ENCODE measurements at regions not wholly inside any gene's neighbourhood (a gene's known extent, or its start where the extent isn't known, plus 50 kb on each side); places are given as distances from the start of the nearest gene placed in this dataset.
"Not testable (repeated sequence)": the region's sequence is repeated elsewhere in the genome, so short reads cannot be mapped to it uniquely, and the experiment has no call there.

- Histone ChIP-seq H3K27me3 (ENCODE audit: insufficient read depth, low read length, poor library complexity, severe bottlenecking) (no peaks in the 10 kb centered on the region), H3K36me3 (ENCODE audit: insufficient read depth, low read length) (no peaks in the 10 kb centered on the region), H3K4me3 (ENCODE audit: low read length) (no peak overlapping the region), H3K9me3 (ENCODE audit: low read length) (no peaks in the 10 kb centered on the region), H3K4me1 (ENCODE audit: insufficient read depth, low read length) (no peaks in the 10 kb centered on the region), H3K27ac (ENCODE audit: low read depth, low read length) (no peak overlapping the region)
- CTCF ChIA-PET, result no interaction called here
- DNase-seq, result no peak
- no peaks in the 10 kb centered on the region for H3K4me1 Mint-ChIP-seq
- POLR2A ChIA-PET, result no interaction called here
- no peaks in the 10 kb centered on the region for H3K27me3 Mint-ChIP-seq
- H3K27ac Mint-ChIP-seq, result no peak overlapping the region
- no peaks in the 10 kb centered on the region for H3K36me3 Mint-ChIP-seq
- no peak overlapping the region for H3K4me3 Mint-ChIP-seq
- peaks cover 6 to 46% (median 28%) of the 10 kb centered on the region in 5 donors for H3K9me3 Mint-ChIP-seq
Measured at GRCh38 chr2:115976916-115977315, 1534.5 kb downstream of the DPP10 start.

- Histone ChIP-seq H3K9me3 (ENCODE audit: low read length) (no peaks in the 10 kb centered on the region), H3K27ac (ENCODE audit: low read depth, low read length) (no peak overlapping the region), H3K4me1 (ENCODE audit: insufficient read depth, low read length) (no peaks in the 10 kb centered on the region), H3K36me3 (ENCODE audit: insufficient read depth, low read length) (no peaks in the 10 kb centered on the region), H3K27me3 (ENCODE audit: insufficient read depth, low read length, poor library complexity, severe bottlenecking) (no peaks in the 10 kb centered on the region), H3K4me3 (ENCODE audit: low read length) (no peak overlapping the region)
- H3K36me3 Mint-ChIP-seq, result no peaks in the 10 kb centered on the region
- H3K27ac Mint-ChIP-seq, result no peak overlapping the region
- no peak for DNase-seq
- H3K27me3 Mint-ChIP-seq, result no peaks in the 10 kb centered on the region
- no peaks in the 10 kb centered on the region for H3K4me1 Mint-ChIP-seq
- ChIA-PET CTCF (no interaction called here), POLR2A (no interaction called here)
- H3K9me3 Mint-ChIP-seq, result peaks cover 12 to 33% (median 24%) of the 10 kb centered on the region in 5 donors
- no peak overlapping the region for H3K4me3 Mint-ChIP-seq
Measured at GRCh38 chr2:115999039-115999438, 1556.6 kb downstream of the DPP10 start.

GRCh38 chr2:116023026-116023425 lies 1580.6 kb downstream of the DPP10 start:
- Mint-ChIP-seq H3K4me1 (no peaks in the 10 kb centered on the region), H3K9me3 (peaks cover 4 to 20% (median 12%) of the 10 kb centered on the region in 5 donors), H3K36me3 (no peaks in the 10 kb centered on the region), H3K27me3 (no peaks in the 10 kb centered on the region), H3K27ac (no peak overlapping the region), H3K4me3 (no peak overlapping the region)
- H3K4me3 ChIP-seq (ENCODE audit: low read length), result no peak overlapping the region
- no peaks in the 10 kb centered on the region for H3K36me3 ChIP-seq (ENCODE audit: insufficient read depth, low read length)
- H3K27me3 ChIP-seq (ENCODE audit: insufficient read depth, low read length, poor library complexity, severe bottlenecking), result no peaks in the 10 kb centered on the region
- ChIA-PET POLR2A (no interaction called here), CTCF (no interaction called here)
- no peaks in the 10 kb centered on the region for H3K9me3 ChIP-seq (ENCODE audit: low read length)
- H3K4me1 ChIP-seq (ENCODE audit: insufficient read depth, low read length), result no peaks in the 10 kb centered on the region
- H3K27ac ChIP-seq (ENCODE audit: low read depth, low read length), result no peak overlapping the region
- DNase-seq, result no peak

- H3K36me3 Mint-ChIP-seq; H3K4me1 Mint-ChIP-seq; H3K4me1 ChIP-seq (ENCODE audit: insufficient read depth, low read length); H3K27ac Mint-ChIP-seq; H3K36me3 ChIP-seq (ENCODE audit: insufficient read depth, low read length); H3K27ac ChIP-seq (ENCODE audit: low read depth, low read length); H3K9me3 ChIP-seq (ENCODE audit: low read length); H3K4me3 Mint-ChIP-seq; CTCF ChIA-PET; H3K27me3 Mint-ChIP-seq; H3K27me3 ChIP-seq (ENCODE audit: insufficient read depth, low read length, poor library complexity, severe bottlenecking); H3K4me3 ChIP-seq (ENCODE audit: low read length); DNase-seq; POLR2A ChIA-PET: not testable (repeated sequence)
- peaks cover 2 to 24% (median 18%) of the 10 kb centered on the region in 5 donors for H3K9me3 Mint-ChIP-seq
Measured at GRCh38 chr2:116038758-116039157, 1596.3 kb downstream of the DPP10 start.

GRCh38 chr2:116042530-116042929 lies 1600.1 kb downstream of the DPP10 start:
- no peak for DNase-seq

GRCh38 chr2:116057538-116057937 lies 1615.1 kb downstream of the DPP10 start:
- Histone ChIP-seq H3K27me3 (ENCODE audit: insufficient read depth, low read length, poor library complexity, severe bottlenecking) (no peaks in the 10 kb centered on the region), H3K4me3 (ENCODE audit: low read length) (no peak overlapping the region), H3K36me3 (ENCODE audit: insufficient read depth, low read length) (no peaks in the 10 kb centered on the region), H3K27ac (ENCODE audit: low read depth, low read length) (no peak overlapping the region), H3K9me3 (ENCODE audit: low read length) (no peaks in the 10 kb centered on the region), H3K4me1 (ENCODE audit: insufficient read depth, low read length) (no peaks in the 10 kb centered on the region)
- peak overlapping the region in 1 of 7 donors; percentile 29 for H3K4me3 Mint-ChIP-seq
- no peak overlapping the region for H3K27ac Mint-ChIP-seq
- H3K9me3 Mint-ChIP-seq, result peaks cover 8 to 26% (median 16%) of the 10 kb centered on the region in 5 donors
- ChIA-PET POLR2A (no interaction called here), CTCF (no interaction called here)
- no peaks in the 10 kb centered on the region for H3K4me1 Mint-ChIP-seq
- no peaks in the 10 kb centered on the region for H3K27me3 Mint-ChIP-seq
- H3K36me3 Mint-ChIP-seq, result no peaks in the 10 kb centered on the region
- DNase-seq, result no peak

More at GRCh38 chr2:116042530-116042929, 1600.1 kb downstream of the DPP10 start:
- H3K36me3 ChIP-seq (ENCODE audit: insufficient read depth, low read length), result no peaks in the 10 kb centered on the region
- no peaks in the 10 kb centered on the region for H3K27me3 Mint-ChIP-seq
- no peak overlapping the region for H3K27ac ChIP-seq (ENCODE audit: low read depth, low read length)
- H3K4me1 Mint-ChIP-seq, result no peaks in the 10 kb centered on the region
- no peak overlapping the region for H3K4me3 ChIP-seq (ENCODE audit: low read length)
- ChIA-PET POLR2A (no interaction called here), CTCF (interaction anchor here (0.6 kb wide), 1 partner anchor 94 kb away, joined by 3 read pairs; no protein-coding TSS in a partner anchor)
- H3K9me3 ChIP-seq (ENCODE audit: low read length), result no peaks in the 10 kb centered on the region
- no peaks in the 10 kb centered on the region for H3K36me3 Mint-ChIP-seq
- H3K4me1 ChIP-seq (ENCODE audit: insufficient read depth, low read length), result no peaks in the 10 kb centered on the region
- H3K9me3 Mint-ChIP-seq, result peaks cover 2 to 20% (median 9%) of the 10 kb centered on the region in 5 donors
- no peak overlapping the region for H3K27ac Mint-ChIP-seq
- H3K27me3 ChIP-seq (ENCODE audit: insufficient read depth, low read length, poor library complexity, severe bottlenecking), result no peaks in the 10 kb centered on the region
- no peak overlapping the region for H3K4me3 Mint-ChIP-seq

GRCh38 chr2:116061023-116061422 lies 1618.6 kb downstream of the DPP10 start:
- H3K27ac ChIP-seq (ENCODE audit: low read depth, low read length), result no peak overlapping the region
- CTCF ChIA-PET, result no interaction called here
- Mint-ChIP-seq H3K4me1 (no peaks in the 10 kb centered on the region), H3K27me3 (no peaks in the 10 kb centered on the region), H3K36me3 (no peaks in the 10 kb centered on the region), H3K9me3 (peaks cover 5 to 29% (median 13%) of the 10 kb centered on the region in 5 donors), H3K4me3 (no peak overlapping the region), H3K27ac (no peak overlapping the region)
- H3K9me3 ChIP-seq (ENCODE audit: low read length), result no peaks in the 10 kb centered on the region
- no peak overlapping the region for H3K4me3 ChIP-seq (ENCODE audit: low read length)
- no peaks in the 10 kb centered on the region for H3K27me3 ChIP-seq (ENCODE audit: insufficient read depth, low read length, poor library complexity, severe bottlenecking)
- POLR2A ChIA-PET, result no interaction called here
- H3K4me1 ChIP-seq (ENCODE audit: insufficient read depth, low read length), result no peaks in the 10 kb centered on the region
- H3K36me3 ChIP-seq (ENCODE audit: insufficient read depth, low read length), result no peaks in the 10 kb centered on the region
- no peak for DNase-seq

- H3K9me3 ChIP-seq (ENCODE audit: low read length), result no peaks in the 10 kb centered on the region
- H3K4me1 Mint-ChIP-seq, result no peaks in the 10 kb centered on the region
- POLR2A ChIA-PET, result no interaction called here
- no peak for DNase-seq
- no peak overlapping the region for H3K27ac ChIP-seq (ENCODE audit: low read depth, low read length)
- no peaks in the 10 kb centered on the region for H3K36me3 ChIP-seq (ENCODE audit: insufficient read depth, low read length)
- no peak overlapping the region for H3K4me3 ChIP-seq (ENCODE audit: low read length)
- H3K4me1 ChIP-seq (ENCODE audit: insufficient read depth, low read length), result no peaks in the 10 kb centered on the region
- H3K27me3 Mint-ChIP-seq, result no peaks in the 10 kb centered on the region
- no peaks in the 10 kb centered on the region for H3K27me3 ChIP-seq (ENCODE audit: insufficient read depth, low read length, poor library complexity, severe bottlenecking)
- peaks cover 3 to 28% (median 11%) of the 10 kb centered on the region in 5 donors for H3K9me3 Mint-ChIP-seq
- no peak overlapping the region for H3K4me3 Mint-ChIP-seq
- H3K36me3 Mint-ChIP-seq, result no peaks in the 10 kb centered on the region
- H3K27ac Mint-ChIP-seq, result no peak overlapping the region
- CTCF ChIA-PET, result interaction anchor here (1.0 kb wide), 1 partner anchor 8 kb away, joined by 3 read pairs; no protein-coding TSS in a partner anchor
Measured at GRCh38 chr2:116073731-116074130, 1631.3 kb downstream of the DPP10 start.

GRCh38 chr2:116074161-116074560 lies 1631.7 kb downstream of the DPP10 start:
- Histone ChIP-seq H3K27ac (ENCODE audit: low read depth, low read length) (no peak overlapping the region), H3K4me3 (ENCODE audit: low read length) (no peak overlapping the region), H3K36me3 (ENCODE audit: insufficient read depth, low read length) (no peaks in the 10 kb centered on the region), H3K27me3 (ENCODE audit: insufficient read depth, low read length, poor library complexity, severe bottlenecking) (no peaks in the 10 kb centered on the region), H3K4me1 (ENCODE audit: insufficient read depth, low read length) (no peaks in the 10 kb centered on the region), H3K9me3 (ENCODE audit: low read length) (no peaks in the 10 kb centered on the region)
- Mint-ChIP-seq H3K27ac (no peak overlapping the region), H3K4me1 (no peaks in the 10 kb centered on the region), H3K9me3 (peaks cover 3 to 26% (median 6%) of the 10 kb centered on the region in 5 donors), H3K36me3 (no peaks in the 10 kb centered on the region), H3K27me3 (no peaks in the 10 kb centered on the region), H3K4me3 (no peak overlapping the region)
- CTCF ChIA-PET, result interaction anchor here (1.0 kb wide), 1 partner anchor 9 kb away, joined by 3 read pairs; no protein-coding TSS in a partner anchor
- POLR2A ChIA-PET, result no interaction called here
- DNase-seq, result no peak
